Smooth muscle cell (in vitro differentiated cells): ENCODE measurements at regions not wholly inside any gene's neighbourhood (a gene's known extent, or its start where the extent isn't known, plus 50 kb on each side); places are given as distances from the start of the nearest gene placed in this dataset.

Experiments
- DNase-seq: peaks from one replicate; lab custom pipeline; 2025; ENCODE audit not compliant: unreplicated experiment; lab: John Stamatoyannopoulos, UW
- H2AFZ ChIP-seq: fragments of 200-600 bp; sonication (generic); 2 replicates; pipeline ENCODE4 v1.6.0; 2016; ENCODE audit warnings: antibody characterized with exemption, low read depth, mild to moderate bottlenecking
- H3F3A ChIP-seq: fragments of 200-600 bp; sonication (generic); 2 replicates; pipeline ENCODE4 v1.6.0; 2017; ENCODE audit warnings: antibody characterized with exemption, low read depth
- H3K27ac ChIP-seq: fragments of 200-600 bp; sonication (generic); 2 replicates; pipeline ENCODE4 v1.5.1; 2016; ENCODE audit warnings: low read depth, mild to moderate bottlenecking
- H3K27me3 ChIP-seq: fragments of 200-600 bp; sonication (generic); 2 replicates; pipeline ENCODE4 v1.6.1; 2016; ENCODE audit warnings: low read depth, mild to moderate bottlenecking
- H3K36me3 ChIP-seq: fragments of 200-600 bp; sonication (generic); 2 replicates; pipeline ENCODE4 v1.5.1; 2016; ENCODE audit warnings: low read depth
- H3K4me1 ChIP-seq: fragments of 200-600 bp; sonication (generic); 2 replicates; pipeline ENCODE4 v1.5.1; 2016; ENCODE audit warnings: low read depth
- H3K4me2 ChIP-seq: fragments of 200-600 bp; sonication (generic); 2 replicates; pipeline ENCODE4 v1.6.0; 2016; ENCODE audit warnings: mild to moderate bottlenecking
- H3K4me3 ChIP-seq: fragments of 200-600 bp; sonication (generic); 2 replicates; pipeline ENCODE4 v1.5.1; 2016; ENCODE audit warnings: mild to moderate bottlenecking
- H3K79me2 ChIP-seq: fragments of 200-600 bp; sonication (generic); 2 replicates; pipeline ENCODE4 v1.6.0; 2016; ENCODE audit warnings: low read depth, mild to moderate bottlenecking
- H3K9ac ChIP-seq: fragments of 200-600 bp; sonication (generic); 2 replicates; pipeline ENCODE4 v1.6.0; 2016; ENCODE audit warnings: low read depth
- H3K9me3 ChIP-seq: fragments of 200-600 bp; sonication (generic); replicated peaks from 2 replicates; pipeline ENCODE4 v1.5.1; 2016; ENCODE audit warnings: low read depth
- H4K20me1 ChIP-seq: fragments of 200-600 bp; sonication (generic); 2 replicates; pipeline ENCODE4 v1.6.0; 2016; ENCODE audit warnings: low read depth
- CTCF ChIP-seq: fragments of 200-600 bp; sonication (generic); IDR thresholded peaks from 2 replicates; pipeline ENCODE4 v1.5.1; 2017; ENCODE audit warnings: borderline replicate concordance, mild to moderate bottlenecking, antibody characterized with exemption; ENCODE audit not compliant: insufficient read depth, poor library complexity, severe bottlenecking
- WGBS: methylation state at CpG from one replicate; pipeline ENCODE4 v1.1.7; 2016; ENCODE audit warnings: low lambda C conversion rate; 5-methylcytosine and 5-hydroxymethylcytosine counted together

DNA sequence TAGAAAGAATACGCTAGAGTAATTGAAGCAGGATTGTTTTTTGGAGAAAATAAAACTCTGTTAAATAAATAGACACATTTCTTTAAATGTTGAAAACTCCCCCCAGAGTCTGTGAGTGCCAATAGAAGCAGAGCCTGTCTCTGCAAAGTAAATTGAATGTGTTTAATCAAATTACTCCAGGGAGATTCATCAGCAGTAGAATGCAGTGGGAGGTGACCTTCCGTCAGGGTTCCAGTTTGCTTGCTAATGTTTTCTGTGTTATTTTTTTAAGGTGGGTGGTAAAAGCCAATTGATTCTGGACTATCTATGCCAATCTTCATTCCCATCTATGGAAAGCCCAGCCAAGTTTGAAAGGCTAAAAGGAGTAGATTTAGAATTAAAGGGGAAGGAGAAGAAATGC is 612.4 kb upstream of the GRM7 start:
- no peaks in the 10 kb centered on the region for H4K20me1 ChIP-seq
- WGBS: 77% methylated on average over 2 of the region's 2 CpGs
- no peak for TF ChIP-seq CTCF

DNA sequence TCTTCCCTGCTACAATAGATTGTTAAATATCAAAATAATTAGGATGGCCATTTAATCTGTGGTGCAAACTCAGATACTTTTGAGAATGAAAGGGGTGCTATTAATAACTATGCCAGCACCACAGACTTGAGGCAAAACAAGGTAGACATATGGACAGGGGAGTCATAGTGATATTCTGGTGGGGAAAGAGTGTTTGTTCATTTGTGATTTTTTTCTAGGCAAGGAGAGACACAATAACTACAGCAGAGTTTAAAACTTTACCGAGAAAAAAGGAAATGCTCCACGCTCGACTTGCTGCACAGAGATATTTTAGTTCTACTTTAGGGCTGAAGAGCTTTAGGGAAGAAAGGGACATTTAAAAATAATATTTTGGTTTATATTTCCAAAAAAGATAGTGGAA is 611.2 kb upstream of the GRM7 start:
- Histone ChIP-seq H3K4me2 (no peak overlapping the region), H3K27ac (no peak overlapping the region), H4K20me1 (no peaks in the 10 kb centered on the region), H2AFZ (no peak overlapping the region), H3K79me2 (no peaks in the 10 kb centered on the region), H3K9me3 (no peaks in the 10 kb centered on the region), H3K27me3 (no peaks in the 10 kb centered on the region), H3K36me3 (no peaks in the 10 kb centered on the region), H3K4me3 (no peak overlapping the region), H3K9ac (no peak overlapping the region), H3K4me1 (no peaks in the 10 kb centered on the region), H3F3A (no peaks in the 10 kb centered on the region)
- no peak for DNase-seq
- TF ChIP-seq CTCF: no peak
- 80% methylated on average over 3 of the region's 3 CpGs for WGBS

More for the DNA sequence above, 612.4 kb upstream of the GRM7 start:
- H3K4me2 ChIP-seq: no peak overlapping the region
- H3K4me1 ChIP-seq: no peaks in the 10 kb centered on the region
- H3K9me3 ChIP-seq: no peaks in the 10 kb centered on the region
- H2AFZ ChIP-seq: no peak overlapping the region
- no peak overlapping the region for H3K9ac ChIP-seq
- no peaks in the 10 kb centered on the region for H3K27me3 ChIP-seq
- no peaks in the 10 kb centered on the region for H3K79me2 ChIP-seq
- DNase-seq: no peak
- no peaks in the 10 kb centered on the region for H3K36me3 ChIP-seq
- no peak overlapping the region for H3K4me3 ChIP-seq
- no peaks in the 10 kb centered on the region for H3F3A ChIP-seq
- H3K27ac ChIP-seq: no peak overlapping the region

GRCh38 chr3:6250167-6250566 is 610.7 kb upstream of the GRM7 start:
- Histone ChIP-seq H3K4me2 (no peak overlapping the region), H3F3A (no peaks in the 10 kb centered on the region), H3K4me3 (no peak overlapping the region), H3K27ac (no peak overlapping the region), H3K79me2 (no peaks in the 10 kb centered on the region), H3K36me3 (no peaks in the 10 kb centered on the region), H4K20me1 (no peaks in the 10 kb centered on the region), H2AFZ (no peak overlapping the region), H3K4me1 (no peaks in the 10 kb centered on the region), H3K9me3 (no peaks in the 10 kb centered on the region), H3K27me3 (no peaks in the 10 kb centered on the region), H3K9ac (no peak overlapping the region)
- TF ChIP-seq CTCF: no peak
- no peak for DNase-seq

GRCh38 chr3:6251612-6252400 is 609.1 kb upstream of the GRM7 start:
- no peak for TF ChIP-seq CTCF
- H3K9me3 ChIP-seq: no peaks in the 10 kb centered on the region
- H3F3A ChIP-seq: no peaks in the 10 kb centered on the region
- no peaks in the 10 kb centered on the region for H3K27me3 ChIP-seq
- no peak overlapping the region for H3K9ac ChIP-seq
- 69% methylated on average over 2 of the region's 2 CpGs for WGBS
- no peaks in the 10 kb centered on the region for H4K20me1 ChIP-seq
- no peak for DNase-seq
- no peak overlapping the region for H3K4me3 ChIP-seq
- H3K27ac ChIP-seq: no peak overlapping the region
- no peak overlapping the region for H3K4me2 ChIP-seq
- H3K79me2 ChIP-seq: no peaks in the 10 kb centered on the region
- no peaks in the 10 kb centered on the region for H3K4me1 ChIP-seq
- no peak overlapping the region for H2AFZ ChIP-seq
- H3K36me3 ChIP-seq: no peaks in the 10 kb centered on the region
